Osteocyte (in vitro differentiated cells): ENCODE measurements at regions not wholly inside any gene's neighbourhood (a gene's known extent, or its start where the extent isn't known, plus 50 kb on each side); places are given as distances from the start of the nearest gene placed in this dataset.

ENCODE experiments used
- DNase-seq: peaks from one replicate; pipeline ENCODE4 v3.0.0; 2021; ENCODE audit warnings: mixed read lengths; ENCODE audit not compliant: unreplicated experiment; ENCODE audit errors: extremely low spot score
- H3K27ac Mint-ChIP-seq: one replicate; pipeline ENCODE4 v1.8.0; 2021; ENCODE audit warnings: mild to moderate bottlenecking, mixed read lengths; ENCODE audit not compliant: unreplicated experiment
- H3K27me3 Mint-ChIP-seq: one replicate; pipeline ENCODE4 v1.8.0; 2021; ENCODE audit warnings: mixed read lengths; ENCODE audit not compliant: unreplicated experiment
- H3K36me3 Mint-ChIP-seq: one replicate; pipeline ENCODE4 v1.8.0; 2021; ENCODE audit warnings: mixed read lengths; ENCODE audit not compliant: unreplicated experiment
- H3K4me1 Mint-ChIP-seq: one replicate; pipeline ENCODE4 v1.8.0; 2021; ENCODE audit warnings: mixed read lengths; ENCODE audit not compliant: unreplicated experiment
- H3K4me3 Mint-ChIP-seq: one replicate; pipeline ENCODE4 v1.8.0; 2021; ENCODE audit warnings: mild to moderate bottlenecking, moderate library complexity, mixed read lengths; ENCODE audit not compliant: unreplicated experiment
- H3K9me3 Mint-ChIP-seq: one replicate; pipeline ENCODE4 v1.8.0; 2021; ENCODE audit warnings: mixed read lengths; ENCODE audit not compliant: unreplicated experiment
- TF ChIP-seq, protein P1 (sequence below): fragments of 200-600 bp; sonication (generic); IDR thresholded peaks from 2 replicates; pipeline ENCODE4 v1.5.0; 2021; ENCODE audit warnings: antibody characterized with exemption, mild to moderate bottlenecking, moderate library complexity

DNA sequence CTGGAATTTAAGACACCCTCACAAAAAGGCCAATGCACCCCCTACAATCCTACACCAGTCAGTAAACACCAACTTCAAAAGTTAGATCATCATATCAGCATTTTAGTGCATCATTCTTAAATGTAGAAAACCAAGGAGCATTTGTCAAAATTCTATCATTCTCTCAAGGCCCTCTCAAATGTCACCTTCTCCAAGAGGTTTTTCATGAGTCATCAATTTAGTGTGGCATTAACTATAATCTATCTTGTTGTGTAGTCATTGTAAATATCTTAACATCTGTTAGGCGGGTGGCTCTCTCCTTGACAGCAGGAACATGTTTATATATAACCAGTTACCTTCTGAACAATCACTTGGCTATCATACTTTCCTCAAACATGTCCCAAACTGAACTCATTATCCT, 62.1 kb upstream of the G2E3 start:
- Mint-ChIP-seq H3K27me3 (peaks cover 21% of the 10 kb centered on the region), H3K27ac (no peak overlapping the region), H3K4me3 (no peak overlapping the region), H3K4me1 (no peaks in the 10 kb centered on the region), H3K9me3 (no peaks in the 10 kb centered on the region), H3K36me3 (no peaks in the 10 kb centered on the region)
- no peak for DNase-seq
- TF ChIP-seq, protein P1, sequence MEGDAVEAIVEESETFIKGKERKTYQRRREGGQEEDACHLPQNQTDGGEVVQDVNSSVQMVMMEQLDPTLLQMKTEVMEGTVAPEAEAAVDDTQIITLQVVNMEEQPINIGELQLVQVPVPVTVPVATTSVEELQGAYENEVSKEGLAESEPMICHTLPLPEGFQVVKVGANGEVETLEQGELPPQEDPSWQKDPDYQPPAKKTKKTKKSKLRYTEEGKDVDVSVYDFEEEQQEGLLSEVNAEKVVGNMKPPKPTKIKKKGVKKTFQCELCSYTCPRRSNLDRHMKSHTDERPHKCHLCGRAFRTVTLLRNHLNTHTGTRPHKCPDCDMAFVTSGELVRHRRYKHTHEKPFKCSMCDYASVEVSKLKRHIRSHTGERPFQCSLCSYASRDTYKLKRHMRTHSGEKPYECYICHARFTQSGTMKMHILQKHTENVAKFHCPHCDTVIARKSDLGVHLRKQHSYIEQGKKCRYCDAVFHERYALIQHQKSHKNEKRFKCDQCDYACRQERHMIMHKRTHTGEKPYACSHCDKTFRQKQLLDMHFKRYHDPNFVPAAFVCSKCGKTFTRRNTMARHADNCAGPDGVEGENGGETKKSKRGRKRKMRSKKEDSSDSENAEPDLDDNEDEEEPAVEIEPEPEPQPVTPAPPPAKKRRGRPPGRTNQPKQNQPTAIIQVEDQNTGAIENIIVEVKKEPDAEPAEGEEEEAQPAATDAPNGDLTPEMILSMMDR = no peak

- H3K27ac Mint-ChIP-seq = no peak overlapping the region
- no peak for DNase-seq
- H3K27me3 Mint-ChIP-seq = peaks cover 22% of the 10 kb centered on the region
- H3K36me3 Mint-ChIP-seq = no peaks in the 10 kb centered on the region
- H3K9me3 Mint-ChIP-seq = no peaks in the 10 kb centered on the region
- no peak overlapping the region for H3K4me3 Mint-ChIP-seq
- H3K4me1 Mint-ChIP-seq = no peaks in the 10 kb centered on the region
- TF ChIP-seq, protein P1 = no peak
Measured at GRCh38 chr14:30499358-30499757, 59.6 kb upstream of the G2E3 start.

GRCh38 chr14:30500222-30500621, 58.7 kb upstream of the G2E3 start:
- H3K27ac Mint-ChIP-seq = no peak overlapping the region

DNA sequence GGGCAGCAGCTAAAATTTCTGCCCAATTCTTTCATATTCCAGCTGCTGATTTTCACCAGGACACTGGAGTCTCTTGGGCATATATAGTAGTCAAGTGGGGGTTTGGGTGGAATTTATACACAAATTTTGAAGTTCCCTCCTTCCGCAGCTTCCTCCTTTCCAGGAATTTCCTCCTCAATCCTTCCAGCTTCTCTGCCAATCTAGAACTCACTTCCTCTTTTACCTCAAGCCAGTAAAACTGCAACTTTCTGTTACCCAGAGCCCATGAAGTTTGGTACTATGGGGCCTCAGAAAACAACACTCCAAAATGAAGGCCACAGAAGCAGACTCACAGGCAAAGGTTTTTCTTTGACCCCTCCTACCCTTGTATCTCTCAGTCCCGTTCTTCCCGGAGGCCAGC, 51.7 kb upstream of the G2E3 start:
- Mint-ChIP-seq H3K4me3 (no peak overlapping the region), H3K27ac (no peak overlapping the region), H3K9me3 (no peaks in the 10 kb centered on the region), H3K36me3 (no peaks in the 10 kb centered on the region), H3K27me3 (peaks cover 26% of the 10 kb centered on the region), H3K4me1 (no peaks in the 10 kb centered on the region)
- DNase-seq = no peak
- TF ChIP-seq, protein P1 = no peak

More at GRCh38 chr14:30500222-30500621, 58.7 kb upstream of the G2E3 start:
- TF ChIP-seq, protein P1 = no peak
- no peaks in the 10 kb centered on the region for H3K4me1 Mint-ChIP-seq
- no peak overlapping the region for H3K4me3 Mint-ChIP-seq
- H3K36me3 Mint-ChIP-seq = no peaks in the 10 kb centered on the region
- peaks cover 24% of the 10 kb centered on the region for H3K27me3 Mint-ChIP-seq
- H3K9me3 Mint-ChIP-seq = no peaks in the 10 kb centered on the region
- DNase-seq = no peak
